ENCODE measurements at regions not wholly inside any gene's neighbourhood (a gene's known extent, or its start where the extent isn't known, plus 50 kb on each side); places are given as distances from the start of the nearest gene placed in this dataset.

GRCh38 chr5:24080046-24080445, 564.7 kb downstream of the CDH10 start (continued):
- TF ChIP-seq ZNF518B (CRISPR knock-in tag; IDR thresholded peaks at IDR 0.05) (no peak), NR2C1 (IDR thresholded peaks at IDR 0.05) (no peak), NR2C1 (tag; IDR thresholded peaks at IDR 0.05) (no peak), AFF4 (CRISPR knock-in tag; IDR thresholded peaks at IDR 0.05) (no peak), PTBP1 (IDR thresholded peaks at IDR 0.05; ENCODE audit: low read depth, low read length) (no peak)
